AG09309 (cell line): ENCODE measurements at regions not wholly inside any gene's neighbourhood (a gene's known extent, or its start where the extent isn't known, plus 50 kb on each side); places are given as distances from the start of the nearest gene placed in this dataset.

ENCODE experiments used
- DNase-seq: peaks from one replicate; pipeline ENCODE4 v3.0.0-alpha.2; 2010; ENCODE audit warnings: low read depth
- H3K4me3 ChIP-seq: 2 replicates; pipeline ENCODE4 v1.5.1; 2011; ENCODE audit warnings: mild to moderate bottlenecking, low read depth, low read length, moderate library complexity; ENCODE audit not compliant: control insufficient read depth
- TF ChIP-seq, protein P1 (sequence below): IDR thresholded peaks from 2 replicates; pipeline ENCODE4 v1.5.1; 2011; ENCODE audit warnings: mild to moderate bottlenecking, low read depth, low read length, inconsistent platforms; ENCODE audit not compliant: insufficient read depth, control insufficient read depth; ENCODE audit errors: missing control alignments

DNA sequence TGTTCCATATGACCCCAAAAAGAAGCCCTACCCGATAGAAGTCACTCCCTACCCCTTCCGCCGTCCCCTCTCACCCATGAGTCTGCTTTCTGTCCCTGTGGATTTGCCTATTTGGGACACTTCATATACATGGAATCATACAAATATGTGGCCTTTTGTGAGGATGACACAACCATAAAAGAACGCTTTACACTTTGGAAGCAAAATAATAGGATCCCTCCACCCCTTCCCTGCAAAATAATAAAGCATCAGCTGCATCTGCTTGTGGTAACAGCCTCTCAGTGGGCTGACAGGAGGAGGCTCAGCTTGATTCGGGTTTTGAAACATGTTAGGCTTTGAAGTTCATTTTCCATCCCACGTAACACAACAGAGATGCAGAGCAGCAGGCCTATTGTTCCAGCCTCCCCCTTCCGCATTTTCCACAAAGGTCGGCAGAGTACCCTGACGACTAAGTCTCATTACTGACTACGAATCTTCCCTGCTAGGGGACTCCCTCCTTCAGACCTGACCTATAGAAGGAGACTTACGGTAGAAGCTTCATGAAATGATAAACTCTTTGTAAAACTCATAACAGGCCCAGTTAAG, 99.1 kb downstream of the ALDH8A1 start:
- no peak overlapping the region for H3K4me3 ChIP-seq
- TF ChIP-seq, protein P1, sequence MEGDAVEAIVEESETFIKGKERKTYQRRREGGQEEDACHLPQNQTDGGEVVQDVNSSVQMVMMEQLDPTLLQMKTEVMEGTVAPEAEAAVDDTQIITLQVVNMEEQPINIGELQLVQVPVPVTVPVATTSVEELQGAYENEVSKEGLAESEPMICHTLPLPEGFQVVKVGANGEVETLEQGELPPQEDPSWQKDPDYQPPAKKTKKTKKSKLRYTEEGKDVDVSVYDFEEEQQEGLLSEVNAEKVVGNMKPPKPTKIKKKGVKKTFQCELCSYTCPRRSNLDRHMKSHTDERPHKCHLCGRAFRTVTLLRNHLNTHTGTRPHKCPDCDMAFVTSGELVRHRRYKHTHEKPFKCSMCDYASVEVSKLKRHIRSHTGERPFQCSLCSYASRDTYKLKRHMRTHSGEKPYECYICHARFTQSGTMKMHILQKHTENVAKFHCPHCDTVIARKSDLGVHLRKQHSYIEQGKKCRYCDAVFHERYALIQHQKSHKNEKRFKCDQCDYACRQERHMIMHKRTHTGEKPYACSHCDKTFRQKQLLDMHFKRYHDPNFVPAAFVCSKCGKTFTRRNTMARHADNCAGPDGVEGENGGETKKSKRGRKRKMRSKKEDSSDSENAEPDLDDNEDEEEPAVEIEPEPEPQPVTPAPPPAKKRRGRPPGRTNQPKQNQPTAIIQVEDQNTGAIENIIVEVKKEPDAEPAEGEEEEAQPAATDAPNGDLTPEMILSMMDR: no peak
- DNase-seq: no peak

DNA sequence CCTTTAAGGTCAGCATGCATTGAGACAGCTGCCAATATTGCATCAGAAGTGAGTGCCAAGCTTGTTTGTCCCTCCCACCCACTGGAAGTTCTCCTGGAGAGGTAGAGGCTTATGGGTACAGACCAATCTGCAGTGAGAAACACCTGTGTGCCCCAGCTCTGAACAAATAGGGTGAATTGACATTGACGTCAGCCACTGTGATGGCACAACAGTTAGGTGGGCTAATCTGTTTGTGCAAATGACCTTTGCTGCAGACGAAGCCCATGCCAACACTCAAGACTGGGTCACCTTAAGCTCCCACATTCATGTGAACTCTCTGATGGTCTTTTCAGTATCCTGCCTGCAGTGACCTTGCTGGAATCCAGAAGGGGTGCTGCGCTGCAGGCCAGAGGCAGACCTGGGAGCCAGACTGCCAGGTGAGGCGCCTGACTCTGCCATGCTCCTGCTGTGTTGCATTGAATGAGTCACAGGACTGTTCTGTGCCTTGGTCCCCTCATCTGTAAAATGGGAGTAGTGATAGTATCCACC, 99.9 kb downstream of the ALDH8A1 start:
- DNase-seq: no peak
- H3K4me3 ChIP-seq: no peak overlapping the region
- TF ChIP-seq, protein P1: no peak

DNA sequence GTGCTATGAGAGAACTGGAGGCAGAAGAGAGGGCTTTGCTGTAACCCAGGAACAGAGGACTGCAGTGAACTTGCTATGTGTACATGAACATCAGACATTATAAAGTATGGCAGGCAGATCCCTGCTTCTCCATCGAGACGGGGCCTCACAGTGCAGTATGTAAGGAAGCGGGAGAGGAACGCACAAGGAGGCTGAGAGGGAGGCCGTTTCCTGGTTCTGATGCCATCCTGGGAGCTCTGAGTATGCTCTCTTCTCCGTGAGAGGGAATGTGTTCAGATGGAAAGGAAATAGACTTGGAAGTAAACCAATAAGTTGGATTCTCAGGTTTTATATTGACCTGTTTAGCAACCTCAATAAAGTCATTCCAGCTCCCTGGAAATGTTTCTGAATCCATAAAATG, 101.8 kb downstream of the ALDH8A1 start:
- DNase-seq: no peak
- TF ChIP-seq, protein P1: no peak
- H3K4me3 ChIP-seq: no peak overlapping the region

DNA sequence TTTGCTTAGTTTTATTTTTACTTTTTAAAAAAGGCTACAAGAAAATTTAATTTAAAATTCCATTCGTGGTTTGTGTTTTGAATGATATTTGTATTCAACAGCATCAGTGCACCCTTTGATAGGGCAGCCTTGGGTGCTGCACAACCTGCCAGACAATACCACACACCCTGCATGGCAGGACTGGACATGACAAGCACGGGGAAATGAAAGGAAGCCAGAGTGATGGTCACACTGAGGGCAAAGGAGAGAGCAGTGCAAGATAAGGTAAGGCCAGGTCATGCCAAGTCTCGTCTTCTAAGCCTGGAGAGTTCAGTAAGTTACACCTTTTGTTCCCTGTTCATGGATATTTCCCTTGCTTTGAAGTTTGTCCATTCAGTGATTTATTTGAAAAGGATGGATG, 103.0 kb downstream of the ALDH8A1 start:
- TF ChIP-seq, protein P1: no peak
- H3K4me3 ChIP-seq: no peak overlapping the region
- DNase-seq: no peak

DNA sequence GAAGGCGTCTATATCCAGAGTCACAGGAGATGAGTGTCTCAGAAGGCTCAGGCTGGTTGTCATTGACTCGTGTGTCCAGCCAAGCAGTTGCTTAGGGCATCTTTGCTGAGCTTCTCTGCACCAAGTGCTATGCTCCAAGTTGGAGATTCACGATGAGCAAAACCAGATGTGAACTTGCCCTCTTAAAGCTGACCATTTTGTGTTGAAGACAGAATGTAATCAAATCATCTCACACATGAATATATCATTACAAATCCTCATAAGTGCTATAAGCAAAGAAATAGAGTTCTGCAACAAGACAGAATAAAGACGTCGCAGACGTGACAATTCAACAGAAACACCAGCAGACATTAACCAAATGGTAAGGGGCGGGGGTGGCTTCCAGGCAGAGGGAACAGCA, 103.9 kb downstream of the ALDH8A1 start:
- H3K4me3 ChIP-seq: no peak overlapping the region
- DNase-seq: no peak
- TF ChIP-seq, protein P1: no peak

DNA sequence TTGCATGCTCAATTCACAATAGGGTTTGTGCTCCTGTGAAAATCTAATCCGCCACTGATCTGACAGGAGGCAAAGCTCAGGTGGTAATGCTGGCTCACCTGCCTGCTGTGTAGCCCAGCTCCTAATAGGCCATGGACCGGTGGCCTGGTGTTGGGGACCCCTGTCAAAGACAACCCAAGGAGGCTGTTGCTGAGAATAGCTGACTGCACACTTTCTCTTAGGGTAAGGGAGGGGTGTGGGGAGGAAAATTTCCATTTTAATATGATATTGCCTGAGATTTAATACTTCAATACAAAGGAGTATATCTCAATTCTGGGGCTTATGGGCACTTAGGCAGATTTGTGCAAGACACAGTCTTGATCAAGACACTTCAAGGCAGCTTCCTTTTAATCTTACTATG, 105.8 kb downstream of the ALDH8A1 start:
- no peak overlapping the region for H3K4me3 ChIP-seq
- no peak for DNase-seq
- TF ChIP-seq, protein P1: no peak

DNA sequence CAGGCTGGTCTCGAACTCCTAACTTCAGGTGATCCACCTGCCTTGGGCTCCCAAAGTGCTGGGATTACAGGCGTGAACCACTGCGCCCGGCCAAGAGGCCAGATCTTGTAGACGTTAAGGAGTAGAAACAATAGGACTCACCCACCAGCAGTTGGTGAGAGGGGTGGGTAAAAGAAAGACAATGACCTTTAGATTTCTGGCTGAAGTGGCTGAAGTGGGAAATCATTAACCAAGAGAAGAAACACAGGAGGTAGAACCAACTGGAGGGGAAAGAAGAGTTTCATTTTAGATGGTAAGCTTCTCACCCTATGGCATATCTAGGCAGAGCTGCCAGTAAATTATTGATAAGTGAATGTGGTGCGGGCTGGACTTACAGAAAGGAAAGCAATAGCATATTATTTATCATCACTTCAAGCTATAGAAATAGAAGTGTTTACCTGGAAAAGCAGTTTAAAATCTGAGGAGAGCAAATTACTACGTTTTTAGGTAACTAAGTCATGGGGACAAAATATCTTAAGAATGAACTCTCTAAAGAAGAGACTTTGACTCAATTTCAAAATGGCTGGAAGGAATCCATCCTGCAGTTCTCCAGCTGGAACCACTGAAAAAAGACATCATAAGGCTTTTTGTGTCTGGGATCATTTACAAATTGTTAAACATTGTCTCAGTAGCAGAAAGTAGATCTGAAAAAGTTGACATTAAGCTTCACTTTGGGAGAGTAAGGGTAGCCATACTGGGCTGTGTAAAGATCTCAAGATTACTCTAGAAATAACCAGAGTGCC, 109.6 kb downstream of the ALDH8A1 start:
- no peak for DNase-seq
- TF ChIP-seq, protein P1: no peak
- H3K4me3 ChIP-seq: no peak overlapping the region
